Natural killer cell (primary cell): ENCODE measurements at regions not wholly inside any gene's neighbourhood (a gene's known extent, or its start where the extent isn't known, plus 50 kb on each side); places are given as distances from the start of the nearest gene placed in this dataset.

Source experiments
- ATAC-seq, 3 donors: fragments of 150-1000 bp in 2 of 3; fragments of 200-7000 bp in 1 of 3; cut with Tn5 transposase; 1 replicate in 1 of 3; 2 replicates in 2 of 3; pipeline ENCODE4 v1.10.0; 2021; ENCODE audit warnings: mild to moderate bottlenecking in 2 of 3, moderate library complexity in 2 of 3
- DNase-seq, 2 donors: peaks; one replicate each; pipeline versions ENCODE4 v3.0.0 to v3.0.0-alpha.2; 2013 to 2021; ENCODE audit warnings: mixed read lengths in 1 of 2
- H3K27ac ChIP-seq: one replicate; pipeline ENCODE4 v1.5.1; 2013; ENCODE audit warnings: mild to moderate bottlenecking, low read length
- H3K27me3 ChIP-seq: one replicate; pipeline ENCODE4 v1.6.1; 2013; ENCODE audit warnings: low read length; ENCODE audit not compliant: control insufficient read depth, insufficient read depth
- H3K36me3 ChIP-seq: one replicate; pipeline ENCODE4 v1.6.1; 2013; ENCODE audit warnings: low read length; ENCODE audit not compliant: control insufficient read depth, insufficient read depth
- H3K4me1 ChIP-seq: one replicate; pipeline ENCODE4 v1.6.1; 2013; ENCODE audit warnings: low read length; ENCODE audit not compliant: control insufficient read depth, insufficient read depth
- H3K4me3 ChIP-seq: one replicate; pipeline ENCODE4 v1.5.1; 2013; ENCODE audit warnings: low read length
- H3K9me3 ChIP-seq: one replicate; pipeline ENCODE4 v1.6.1; 2013; ENCODE audit warnings: low read length; ENCODE audit not compliant: control insufficient read depth, insufficient read depth
- H3K27ac Mint-ChIP-seq, 2 donors: one replicate each; pipeline ENCODE4 v1.8.0; 2022; ENCODE audit warnings: mild to moderate bottlenecking in 2 of 2, mixed read lengths in 2 of 2, moderate library complexity in 1 of 2
- H3K27me3 Mint-ChIP-seq, 2 donors: one replicate each; pipeline ENCODE4 v1.8.0; 2022; ENCODE audit warnings: low read depth in 2 of 2, mixed read lengths in 2 of 2
- H3K36me3 Mint-ChIP-seq: one replicate; pipeline ENCODE4 v1.8.0; 2022; ENCODE audit warnings: mixed read lengths
- H3K4me1 Mint-ChIP-seq, 2 donors: one replicate each; pipeline ENCODE4 v1.8.0; 2022; ENCODE audit warnings: mixed read lengths in 2 of 2
- H3K4me3 Mint-ChIP-seq: one replicate; pipeline ENCODE4 v1.8.0; 2022; ENCODE audit warnings: mild to moderate bottlenecking, moderate library complexity, mixed read lengths
- H3K9me3 Mint-ChIP-seq, 2 donors: one replicate each; pipeline ENCODE4 v1.8.0; 2022; ENCODE audit warnings: mixed read lengths in 2 of 2
- CTCF ChIP-seq: fragments of 200-600 bp; IDR thresholded peaks from one replicate; pipeline ENCODE4 v1.8.0; 2022; ENCODE audit warnings: antibody characterized with exemption
- whole genome bisulfite sequencing: methylation state at CpG from one replicate; pipeline ENCODE4 v1.1.7; 2013; ENCODE audit warnings: missing lambda C conversion rate; ENCODE audit not compliant: insufficient coverage; 5-methylcytosine and 5-hydroxymethylcytosine counted together
- intact Hi-C: fragments of 100-400 bp; cut with micrococcal nuclease; formaldehyde crosslinking; loops from one replicate; pipeline ENCODE4 v1.14.2; 2022

GRCh38 chr1:8252266-8252951 is 65.5 kb upstream of the SLC45A1 start:
- WGBS, result 94% methylated on average over 13 of the region's 13 CpGs

GRCh38 chr1:8251635-8252034 is 66.3 kb upstream of the SLC45A1 start:
- 96% methylated on average over 7 of the region's 9 CpGs for WGBS
- DNase-seq (no peak), ATAC-seq (no peak)
- no peak overlapping the region for H3K4me3 Mint-ChIP-seq
- Histone ChIP-seq H3K27ac (no peak overlapping the region), H3K4me3 (no peak overlapping the region), H3K36me3 (no peaks in the 10 kb centered on the region), H3K9me3 (no peaks in the 10 kb centered on the region), H3K27me3 (no peaks in the 10 kb centered on the region), H3K4me1 (no peaks in the 10 kb centered on the region)
- H3K4me1 Mint-ChIP-seq, result peaks cover 6% of the 10 kb centered on the region in 2 donors
- intact Hi-C loops, result no loop called here
- no peaks in the 10 kb centered on the region for H3K36me3 Mint-ChIP-seq
- H3K9me3 Mint-ChIP-seq, result no peaks in the 10 kb centered on the region
- no peak for TF ChIP-seq CTCF
- peaks cover 4 to 8% of the 10 kb centered on the region in 2 donors for H3K27me3 Mint-ChIP-seq
- H3K27ac Mint-ChIP-seq, result no peak overlapping the region

More at GRCh38 chr1:8252266-8252951, 65.5 kb upstream of the SLC45A1 start:
- Histone ChIP-seq H3K27ac (no peak overlapping the region), H3K36me3 (no peaks in the 10 kb centered on the region), H3K9me3 (no peaks in the 10 kb centered on the region), H3K4me3 (no peak overlapping the region), H3K27me3 (no peaks in the 10 kb centered on the region), H3K4me1 (no peaks in the 10 kb centered on the region)
- Mint-ChIP-seq H3K27me3 (peaks cover 9 to 12% of the 10 kb centered on the region in 2 donors), H3K27ac (no peak overlapping the region), H3K4me1 (peaks cover 6% of the 10 kb centered on the region in 2 donors), H3K36me3 (no peaks in the 10 kb centered on the region), H3K9me3 (no peaks in the 10 kb centered on the region), H3K4me3 (no peak overlapping the region)
- ATAC-seq (no peak), DNase-seq (no peak)
- TF ChIP-seq CTCF, result no peak
- intact Hi-C loops, result no loop called here

GRCh38 chr1:8249838-8250237 is 68.1 kb upstream of the SLC45A1 start:
- intact Hi-C loops, result no loop called here
- Mint-ChIP-seq H3K27ac (no peak overlapping the region), H3K9me3 (no peaks in the 10 kb centered on the region), H3K36me3 (no peaks in the 10 kb centered on the region), H3K4me3 (no peak overlapping the region), H3K4me1 (peaks cover 6% of the 10 kb centered on the region in 2 donors), H3K27me3 (peaks cover 4 to 8% of the 10 kb centered on the region in 2 donors)
- H3K36me3 ChIP-seq, result no peaks in the 10 kb centered on the region
- ATAC-seq (no peak), DNase-seq (no peak)
- no peaks in the 10 kb centered on the region for H3K9me3 ChIP-seq
- H3K27ac ChIP-seq, result no peak overlapping the region
- WGBS, result 19% methylated on average over 3 of the region's 4 CpGs
- H3K4me3 ChIP-seq, result no peak overlapping the region
- H3K4me1 ChIP-seq, result no peaks in the 10 kb centered on the region
- no peak for TF ChIP-seq CTCF
- H3K27me3 ChIP-seq, result no peaks in the 10 kb centered on the region
